SK-N-MC (cell line): ENCODE measurements at regions not wholly inside any gene's neighbourhood (a gene's known extent, or its start where the extent isn't known, plus 50 kb on each side); places are given as distances from the start of the nearest gene placed in this dataset.

Source experiments
- EZH2 ChIP-seq: fragments of 200-600 bp; sonication (generic); IDR thresholded peaks from one replicate; pipeline ENCODE4 v1.6.1; 2017; ENCODE audit warnings: antibody characterized with exemption
- FOXP2 ChIP-seq: optimal IDR thresholded peaks from 2 replicates; pipeline ENCODE3; 2011; ENCODE audit warnings: mild to moderate bottlenecking, moderate library complexity; ENCODE audit not compliant: insufficient read depth; ENCODE audit errors: extremely low read length, control extremely low read depth
- POLR2AphosphoS5 ChIP-seq: IDR thresholded peaks from 2 replicates; pipeline ENCODE4 v1.6.1; 2012; ENCODE audit warnings: mild to moderate bottlenecking, low read depth, low read length, borderline replicate concordance

GRCh38 chr10:131760416-131761166 lies 140.2 kb upstream of the PPP2R2D start:
- TF ChIP-seq EZH2 (no peak), POLR2AphosphoS5 (no peak), FOXP2 (no peak)
